AG08396 (cell line): ENCODE measurements at regions not wholly inside any gene's neighbourhood (a gene's known extent, or its start where the extent isn't known, plus 50 kb on each side); places are given as distances from the start of the nearest gene placed in this dataset.
"Not testable (repeated sequence)": the region's sequence is repeated elsewhere in the genome, so short reads cannot be mapped to it uniquely, and the experiment has no call there.

Source experiments
- DNase-seq: peaks from one replicate; pipeline ENCODE4 v3.0.0; 2012; ENCODE audit warnings: low spot score, mixed read lengths

DNA sequence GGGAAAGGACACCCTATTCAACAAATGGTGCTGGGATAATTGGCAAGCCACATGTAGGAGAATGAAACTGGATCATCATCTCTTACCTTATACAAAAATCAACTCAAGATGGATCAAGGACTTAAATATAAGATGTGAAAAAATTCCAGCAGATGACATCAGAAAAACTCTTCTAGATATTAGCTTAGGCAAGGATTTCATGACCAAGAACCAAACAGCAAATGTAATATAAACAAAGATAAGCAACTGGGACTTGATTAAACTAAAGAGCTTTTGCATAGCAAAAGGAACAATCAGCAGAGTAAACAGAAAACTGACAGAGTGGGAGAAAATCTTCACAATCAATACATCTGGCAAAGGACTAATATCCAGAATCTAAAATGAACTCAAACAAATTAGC, 54.5 kb upstream of the SPTLC3 start:
- DNase-seq = not testable (repeated sequence)

- DNase-seq = no peak
Measured at GRCh38 chr20:12955611-12956010, 53.2 kb upstream of the SPTLC3 start.

DNA sequence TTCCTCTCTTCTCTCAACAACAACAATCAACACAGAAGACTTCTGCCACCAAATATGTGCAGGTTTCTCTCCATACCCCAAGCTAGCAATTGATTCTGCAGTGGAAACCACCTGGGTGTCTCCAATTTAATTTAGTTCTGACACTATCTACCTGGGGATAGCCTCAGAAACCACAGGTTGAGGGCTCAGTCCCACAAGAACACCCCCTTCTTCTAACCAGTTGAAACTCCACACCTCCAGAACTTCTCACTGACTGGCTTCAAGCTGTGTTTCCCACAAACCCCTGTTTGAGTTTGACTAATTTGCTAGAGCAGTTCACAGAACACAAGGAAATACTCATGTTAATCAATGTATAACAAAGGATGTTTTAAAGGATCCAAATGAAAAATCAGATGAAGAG, 52.5 kb upstream of the SPTLC3 start:
- DNase-seq = no peak

- DNase-seq = no peak
Measured at GRCh38 chr20:12957968-12958367, 50.8 kb upstream of the SPTLC3 start.
